ENCODE measurements at regions not wholly inside any gene's neighbourhood (a gene's known extent, or its start where the extent isn't known, plus 50 kb on each side); places are given as distances from the start of the nearest gene placed in this dataset.

DNA sequence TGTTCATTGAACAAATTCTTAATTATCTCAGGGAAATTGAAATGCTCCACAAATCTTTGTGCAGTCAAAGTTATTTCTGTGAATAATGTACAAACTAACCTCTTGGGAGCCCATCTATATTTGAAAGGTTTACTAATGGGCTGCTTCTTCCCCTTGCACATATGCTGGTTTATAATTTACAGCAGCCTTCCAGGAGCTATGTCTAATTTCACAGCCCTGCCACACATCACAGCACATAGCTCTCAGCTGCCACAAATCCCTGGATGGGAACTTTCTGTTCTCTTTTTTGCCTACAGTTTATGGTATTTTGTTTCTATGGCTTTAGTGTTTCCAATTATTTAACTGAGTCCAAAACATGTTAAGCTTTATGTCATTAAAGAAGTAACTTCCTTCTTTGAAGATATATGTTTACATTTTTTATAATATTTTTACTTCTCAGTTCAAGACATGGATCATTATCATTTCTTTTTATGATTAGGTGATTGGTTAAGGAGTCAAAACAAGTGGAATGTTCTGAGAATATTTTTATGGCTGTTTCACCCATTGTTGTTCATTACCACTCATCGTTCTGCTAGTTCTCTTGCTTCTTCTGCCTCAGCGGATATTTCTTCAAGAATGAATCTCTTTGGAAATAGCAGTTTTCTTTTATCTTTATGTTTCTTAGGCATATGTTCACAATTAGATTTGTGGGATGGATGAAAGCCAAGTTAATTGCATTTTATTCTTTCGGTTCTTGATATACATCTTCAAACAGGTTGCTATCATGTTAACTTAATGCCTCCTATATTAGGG, 475.6 kb upstream of the MIS18BP1 start:
- Histone ChIP-seq H3K27ac (ENCODE audit: low read length) (no peak overlapping the region), H4K20me1 (ENCODE audit: insufficient read depth, low read depth, low read length) (no peaks in the 10 kb centered on the region), H3K79me2 (ENCODE audit: low read length) (no peaks in the 10 kb centered on the region), H3K27me3 (ENCODE audit: low read length) (no peaks in the 10 kb centered on the region), H3K9me2 (replicated peaks; ENCODE audit: insufficient read depth, low read length) (no peaks in the 10 kb centered on the region), H3K36me3 (ENCODE audit: insufficient read depth, low read length) (no peaks in the 10 kb centered on the region), H3K4me3 (ENCODE audit: low read length) (no peak overlapping the region), H3K9me3 (ENCODE audit: low read length) (peaks cover 39% of the 10 kb centered on the region), H2AFZ (ENCODE audit: low read length) (no peak overlapping the region), H3K4me2 (ENCODE audit: low read depth, low read length, poor library complexity, severe bottlenecking) (no peak overlapping the region), H3K4me1 (ENCODE audit: low read length) (no peaks in the 10 kb centered on the region), H3K9ac (ENCODE audit: low read length) (no peak overlapping the region)
- DNase-seq, result no peak

GRCh38 chr14:45727133-45727532, 474.1 kb upstream of the MIS18BP1 start:
- Histone ChIP-seq H3K79me2 (ENCODE audit: low read length) (no peaks in the 10 kb centered on the region), H3K36me3 (ENCODE audit: insufficient read depth, low read length) (no peaks in the 10 kb centered on the region), H4K20me1 (ENCODE audit: insufficient read depth, low read depth, low read length) (no peaks in the 10 kb centered on the region), H3K27me3 (ENCODE audit: low read length) (no peaks in the 10 kb centered on the region), H2AFZ (ENCODE audit: low read length) (no peak overlapping the region), H3K4me3 (ENCODE audit: low read length) (no peak overlapping the region), H3K4me2 (ENCODE audit: low read depth, low read length, poor library complexity, severe bottlenecking) (no peak overlapping the region), H3K9me2 (replicated peaks; ENCODE audit: insufficient read depth, low read length) (no peaks in the 10 kb centered on the region), H3K9ac (ENCODE audit: low read length) (no peak overlapping the region), H3K27ac (ENCODE audit: low read length) (no peak overlapping the region), H3K9me3 (ENCODE audit: low read length) (peaks cover 28% of the 10 kb centered on the region), H3K4me1 (ENCODE audit: low read length) (no peaks in the 10 kb centered on the region)
- DNase-seq, result no peak

DNA sequence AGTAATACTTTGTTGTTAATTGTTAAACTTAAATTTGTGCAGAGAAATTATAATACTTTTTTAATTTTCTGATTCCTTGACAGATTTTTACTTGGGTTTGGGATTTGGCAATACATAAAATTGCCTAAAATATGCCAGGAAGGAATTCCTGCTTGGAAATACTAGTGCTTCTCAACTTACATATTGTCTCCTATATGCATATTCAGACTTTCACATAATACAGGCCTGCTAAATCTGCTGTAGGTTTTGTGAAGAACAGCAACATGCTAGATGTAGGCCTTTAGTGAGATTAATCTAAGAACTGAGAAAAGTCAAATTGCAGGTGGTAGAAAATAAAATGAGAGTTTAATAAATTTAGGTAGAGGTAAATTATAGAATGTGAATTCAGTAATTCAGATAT, 468.5 kb upstream of the MIS18BP1 start:
- Histone ChIP-seq H3K79me2 (ENCODE audit: low read length) (no peaks in the 10 kb centered on the region), H3K4me1 (ENCODE audit: low read length) (no peaks in the 10 kb centered on the region), H3K9me2 (replicated peaks; ENCODE audit: insufficient read depth, low read length) (no peaks in the 10 kb centered on the region), H3K27me3 (ENCODE audit: low read length) (no peaks in the 10 kb centered on the region), H4K20me1 (ENCODE audit: insufficient read depth, low read depth, low read length) (no peaks in the 10 kb centered on the region), H3K36me3 (ENCODE audit: insufficient read depth, low read length) (no peaks in the 10 kb centered on the region), H3K27ac (ENCODE audit: low read length) (no peak overlapping the region), H3K9me3 (ENCODE audit: low read length) (peaks cover 26% of the 10 kb centered on the region), H3K4me2 (ENCODE audit: low read depth, low read length, poor library complexity, severe bottlenecking) (no peak overlapping the region), H2AFZ (ENCODE audit: low read length) (no peak overlapping the region), H3K4me3 (ENCODE audit: low read length) (no peak overlapping the region), H3K9ac (ENCODE audit: low read length) (no peak overlapping the region)
- DNase-seq, result no peak

GRCh38 chr14:45716572-45716971, 463.6 kb upstream of the MIS18BP1 start:
- H3K36me3 ChIP-seq (ENCODE audit: insufficient read depth, low read length), result no peaks in the 10 kb centered on the region
- no peaks in the 10 kb centered on the region for H3K79me2 ChIP-seq (ENCODE audit: low read length)
- H3K27ac ChIP-seq (ENCODE audit: low read length), result no peak overlapping the region
- no peaks in the 10 kb centered on the region for H3K4me1 ChIP-seq (ENCODE audit: low read length)
- H4K20me1 ChIP-seq (ENCODE audit: insufficient read depth, low read depth, low read length), result no peaks in the 10 kb centered on the region
- H3K4me2 ChIP-seq (ENCODE audit: low read depth, low read length, poor library complexity, severe bottlenecking), result no peak overlapping the region
- no peak overlapping the region for H3K4me3 ChIP-seq (ENCODE audit: low read length)
- no peak overlapping the region for H2AFZ ChIP-seq (ENCODE audit: low read length)
- peaks cover 18% of the 10 kb centered on the region for H3K9me3 ChIP-seq (ENCODE audit: low read length)
- no peak for DNase-seq
- no peak overlapping the region for H3K9ac ChIP-seq (ENCODE audit: low read length)
- no peaks in the 10 kb centered on the region for H3K9me2 ChIP-seq (replicated peaks; ENCODE audit: insufficient read depth, low read length)
- H3K27me3 ChIP-seq (ENCODE audit: low read length), result no peaks in the 10 kb centered on the region

GRCh38 chr14:45715946-45716345, 462.9 kb upstream of the MIS18BP1 start:
- no peaks in the 10 kb centered on the region for H4K20me1 ChIP-seq (ENCODE audit: insufficient read depth, low read depth, low read length)
- no peak for DNase-seq
- H3K9ac ChIP-seq (ENCODE audit: low read length), result no peak overlapping the region
- H2AFZ ChIP-seq (ENCODE audit: low read length), result no peak overlapping the region
- no peaks in the 10 kb centered on the region for H3K36me3 ChIP-seq (ENCODE audit: insufficient read depth, low read length)
- H3K9me2 ChIP-seq (replicated peaks; ENCODE audit: insufficient read depth, low read length), result no peaks in the 10 kb centered on the region
- peaks cover 17% of the 10 kb centered on the region for H3K9me3 ChIP-seq (ENCODE audit: low read length)
- H3K27ac ChIP-seq (ENCODE audit: low read length), result no peak overlapping the region
- no peak overlapping the region for H3K4me2 ChIP-seq (ENCODE audit: low read depth, low read length, poor library complexity, severe bottlenecking)
- no peaks in the 10 kb centered on the region for H3K79me2 ChIP-seq (ENCODE audit: low read length)
- H3K27me3 ChIP-seq (ENCODE audit: low read length), result no peaks in the 10 kb centered on the region
- H3K4me3 ChIP-seq (ENCODE audit: low read length), result no peak overlapping the region
- no peaks in the 10 kb centered on the region for H3K4me1 ChIP-seq (ENCODE audit: low read length)

- Histone ChIP-seq H3K4me2 (ENCODE audit: low read depth, low read length, poor library complexity, severe bottlenecking) (no peak overlapping the region), H2AFZ (ENCODE audit: low read length) (no peak overlapping the region), H3K4me1 (ENCODE audit: low read length) (no peaks in the 10 kb centered on the region), H3K9ac (ENCODE audit: low read length) (no peak overlapping the region), H3K27me3 (ENCODE audit: low read length) (0 out of 2 replicates have a peak, but pooled peaks cover 5% of the 10 kb centered on the region), H3K9me2 (replicated peaks; ENCODE audit: insufficient read depth, low read length) (no peaks in the 10 kb centered on the region), H3K27ac (ENCODE audit: low read length) (no peak overlapping the region), H3K79me2 (ENCODE audit: low read length) (no peaks in the 10 kb centered on the region), H3K36me3 (ENCODE audit: insufficient read depth, low read length) (no peaks in the 10 kb centered on the region), H3K4me3 (ENCODE audit: low read length) (no peak overlapping the region), H3K9me3 (ENCODE audit: low read length) (peaks cover 6% of the 10 kb centered on the region; the same call in 1 of the 2 replicates), H4K20me1 (ENCODE audit: insufficient read depth, low read depth, low read length) (no peaks in the 10 kb centered on the region)
- DNase-seq, result no peak
Measured at GRCh38 chr14:45709541-45709940, 456.5 kb upstream of the MIS18BP1 start.

- no peak overlapping the region for H3K9ac ChIP-seq (ENCODE audit: low read length)
Measured at GRCh38 chr14:45705940-45706534, 453.0 kb upstream of the MIS18BP1 start.

GRCh38 chr14:45699471-45699870, 446.5 kb upstream of the MIS18BP1 start:
- Histone ChIP-seq H3K79me2 (ENCODE audit: low read length) (no peaks in the 10 kb centered on the region), H3K36me3 (ENCODE audit: insufficient read depth, low read length) (no peaks in the 10 kb centered on the region), H3K4me1 (ENCODE audit: low read length) (no peaks in the 10 kb centered on the region), H3K9me2 (replicated peaks; ENCODE audit: insufficient read depth, low read length) (no peaks in the 10 kb centered on the region), H3K4me2 (ENCODE audit: low read depth, low read length, poor library complexity, severe bottlenecking) (no peak overlapping the region), H3K9me3 (ENCODE audit: low read length) (peaks cover 25% of the 10 kb centered on the region), H3K4me3 (ENCODE audit: low read length) (no peak overlapping the region), H2AFZ (ENCODE audit: low read length) (no peak overlapping the region), H4K20me1 (ENCODE audit: insufficient read depth, low read depth, low read length) (no peaks in the 10 kb centered on the region), H3K9ac (ENCODE audit: low read length) (no peak overlapping the region), H3K27ac (ENCODE audit: low read length) (no peak overlapping the region), H3K27me3 (ENCODE audit: low read length) (no peaks in the 10 kb centered on the region)
- DNase-seq, result no peak

More at GRCh38 chr14:45705940-45706534, 453.0 kb upstream of the MIS18BP1 start:
- no peaks in the 10 kb centered on the region for H4K20me1 ChIP-seq (ENCODE audit: insufficient read depth, low read depth, low read length)
- peak; percentile 4 for DNase-seq
- no peaks in the 10 kb centered on the region for H3K9me2 ChIP-seq (replicated peaks; ENCODE audit: insufficient read depth, low read length)
- H3K79me2 ChIP-seq (ENCODE audit: low read length), result no peaks in the 10 kb centered on the region
- H3K4me3 ChIP-seq (ENCODE audit: low read length), result no peak overlapping the region
- H3K4me1 ChIP-seq (ENCODE audit: low read length), result no peaks in the 10 kb centered on the region
- H3K36me3 ChIP-seq (ENCODE audit: insufficient read depth, low read length), result no peaks in the 10 kb centered on the region
- no peak overlapping the region for H2AFZ ChIP-seq (ENCODE audit: low read length)
- H3K4me2 ChIP-seq (ENCODE audit: low read depth, low read length, poor library complexity, severe bottlenecking), result no peak overlapping the region
- H3K27me3 ChIP-seq (ENCODE audit: low read length), result 0 out of 2 replicates have a peak, but pooled peaks cover 5% of the 10 kb centered on the region
- no peak overlapping the region for H3K27ac ChIP-seq (ENCODE audit: low read length)
- peaks cover 16% of the 10 kb centered on the region for H3K9me3 ChIP-seq (ENCODE audit: low read length)
